ENCODE measurements at regions not wholly inside any gene's neighbourhood (a gene's known extent, or its start where the extent isn't known, plus 50 kb on each side); places are given as distances from the start of the nearest gene placed in this dataset.

- in situ Hi-C loops (cut with MboI): no loop called here
- BruUV-seq (replicated peaks): no TSS peak
- CTCF ChIA-PET (ENCODE audit: low intra/inter-chr PET ratio): no interaction called here
- Histone ChIP-seq H3K9ac (ENCODE audit: insufficient read depth in 1 of 2, low read depth in 2 of 2, low read length in 2 of 2) (no peak overlapping the region), H3K9me1 (ENCODE audit: control insufficient read depth, insufficient read depth, low read length) (no peaks in the 10 kb centered on the region), H3K36me3 (ENCODE audit: control insufficient read depth, insufficient read depth, low read length) (no peaks in the 10 kb centered on the region), H3K4me2 (ENCODE audit: insufficient read depth, low read length) (no peak overlapping the region), H3K9me3 (replicated peaks; ENCODE audit: control insufficient read depth, insufficient read depth, low read depth, low read length) (no peaks in the 10 kb centered on the region), H3K4me1 (replicated peaks in 1 of 2; ENCODE audit: control insufficient read depth in 2 of 2, insufficient read depth in 2 of 2, low read length in 2 of 2) (peaks cover 0 to 9% of the 10 kb centered on the region in 2 experiments; a peak in 1 of 5 replicates), H2AFZ (ENCODE audit: low read depth, low read length) (no peak overlapping the region), H3K4me3 (no peak overlapping the region), H3K79me2 (ENCODE audit: control insufficient read depth, insufficient read depth, low read length) (no peaks in the 10 kb centered on the region), H4K20me1 (replicated peaks; ENCODE audit: control insufficient read depth, insufficient read depth, low read length) (peaks cover 4% of the 10 kb centered on the region; the same call in 1 of the 2 replicates), H3K27ac (ENCODE audit: extremely low read depth, low read depth, low read length) (no peak overlapping the region), H3K27me3 (ENCODE audit: control insufficient read depth in 2 of 2, insufficient read depth in 2 of 2, low read length in 2 of 2) (peaks cover 52 to 74% of the 10 kb centered on the region in 2 experiments)
- WGBS (ENCODE audit: insufficient coverage, low coverage, missing lambda C conversion rate): 3% methylated on average over 4 of the region's 6 CpGs
- ATAC-seq: no peak
- intact Hi-C loops (cut with micrococcal nuclease): no loop called here
- no peak for DNase-seq (ENCODE audit: extremely low read depth in 1 of 4, low spot score in 3 of 4)
- FAIRE-seq: no peak
- POLR2A ChIA-PET: no interaction called here
- no peak for TF ChIP-seq HSF4 (CRISPR knock-in tag; IDR thresholded peaks at IDR 0.05; ENCODE audit: borderline replicate concordance)
- TF ChIP-seq TARDBP (IDR thresholded peaks at IDR 0.05): no peak
- no peak for TF ChIP-seq CAMTA2 (CRISPR knock-in tag; conservative IDR thresholded peaks at IDR 0.05)
- TF ChIP-seq ZSCAN32 (CRISPR knock-in tag; IDR thresholded peaks at IDR 0.05): no peak
- TF ChIP-seq ELF1 (tag; IDR thresholded peaks at IDR 0.05): no peak
- TF ChIP-seq FOXK2 (conservative IDR thresholded peaks at IDR 0.05 in 1 of 2, IDR thresholded peaks at IDR 0.05 in 1 of 2; ENCODE audit: low read depth in 2 of 2): no peak
- TF ChIP-seq IRF1 (CRISPR knock-in tag; IDR thresholded peaks at IDR 0.05; ENCODE audit: borderline replicate concordance): no peak
- TF ChIP-seq ZNF639 (CRISPR knock-in tag; conservative IDR thresholded peaks at IDR 0.05 in 1 of 2, IDR thresholded peaks at IDR 0.05 in 1 of 2): no peak
- TF ChIP-seq CLOCK (CRISPR knock-in tag; IDR thresholded peaks at IDR 0.05; ENCODE audit: borderline replicate concordance): no peak
- no peak for TF ChIP-seq MYNN (IDR thresholded peaks at IDR 0.05)
- no peak for TF ChIP-seq MYNN (CRISPR knock-in tag; IDR thresholded peaks at IDR 0.05)
- no peak for TF ChIP-seq ZNF764 (CRISPR knock-in tag; IDR thresholded peaks at IDR 0.05; ENCODE audit: low read depth)
- TF ChIP-seq KDM5B (IDR thresholded peaks at IDR 0.05; ENCODE audit: insufficient replicate concordance, low read depth, low read length): no peak
- TF ChIP-seq ETV1 (tag; conservative IDR thresholded peaks at IDR 0.05; ENCODE audit: low read depth): no peak
- TF ChIP-seq HES1 (IDR thresholded peaks at IDR 0.05; ENCODE audit: low read depth): no peak
- TF ChIP-seq POLR2AphosphoS5 (IDR thresholded peaks at IDR 0.05; ENCODE audit: control insufficient read depth, insufficient read depth, low read depth, low read length): no peak
Observed at GRCh38 chr6:170459451-170459850, 93.7 kb downstream of the PSMB1 start.
